Thyroid gland (tissue), 4 donors: ENCODE measurements at regions not wholly inside any gene's neighbourhood (a gene's known extent, or its start where the extent isn't known, plus 50 kb on each side); places are given as distances from the start of the nearest gene placed in this dataset. TPM values are rescaled to one million over a fixed set of nuclear protein-coding genes. Genes with fewer than 3 reads are reported as not detected.

ENCODE experiments used
- DNase-seq, 2 donors: peaks; one replicate each; pipeline ENCODE4 v3.0.0-alpha.2; 2019
- H3K27ac ChIP-seq, 3 donors: fragments of 200-600 bp; sonication (generic); 1 replicate in 2 of 3; 2 replicates in 1 of 3; pipeline ENCODE4 v1.5.1; 2016 to 2019; ENCODE audit warnings: mild to moderate bottlenecking in 1 of 3, moderate library complexity in 1 of 3
- H3K27me3 ChIP-seq: fragments of 200-600 bp; sonication (generic); one replicate; pipeline ENCODE4 v1.5.1; 2019
- H3K36me3 ChIP-seq, 2 donors: fragments of 200-600 bp; sonication (generic); one replicate each; pipeline ENCODE4 v1.5.1; 2016 to 2019
- H3K4me1 ChIP-seq, 2 donors: fragments of 200-600 bp; sonication (generic); one replicate each; pipeline ENCODE4 v1.5.1; 2017 to 2019
- H3K4me3 ChIP-seq, 3 donors: fragments of 200-600 bp; sonication (generic); replicated peaks in 1 of 3; 1 replicate in 2 of 3; 2 replicates in 1 of 3; pipeline ENCODE4 v1.5.1; 2016; ENCODE audit warnings: mild to moderate bottlenecking in 1 of 3
- H3K9me3 ChIP-seq: fragments of 200-600 bp; sonication (generic); one replicate; pipeline ENCODE4 v1.5.1; 2017
- POLR2A ChIP-seq, 2 donors: fragments of 450-650 bp; IDR thresholded peaks; one replicate each; pipeline ENCODE4 v1.6.1; 2017; ENCODE audit warnings: antibody characterized with exemption in 2 of 2, mild to moderate bottlenecking in 2 of 2, moderate library complexity in 1 of 2
- WGBS, 2 donors: methylation state at CpG; one replicate each; pipeline ENCODE4 v1.1.5; 2017; 5-methylcytosine and 5-hydroxymethylcytosine counted together
- intact Hi-C: fragments of 100-400 bp; cut with DNase I; formaldehyde crosslinking; loops from one replicate; pipeline ENCODE4 v1.15.1; 2023
- small RNA-seq: library from RNA; depleted of rRNA; stranded (forward); fragments of <200 nt; gene quantifications from one replicate; pipeline ENCODE3, GENCODE V24; 2016
- TF ChIP-seq, protein P1 (sequence below), 6 experiments: fragments of 200-600 bp in 3 of 6; fragments of 450-650 bp in 3 of 6; sonication (generic) in 3 of 6; IDR thresholded peaks; one replicate each; pipeline ENCODE4 v1.5.1; 2016 to 2019; ENCODE audit warnings: antibody characterized with exemption in 6 of 6, mild to moderate bottlenecking in 2 of 6, inconsistent platforms in 1 of 6, moderate library complexity in 1 of 6

GRCh38 chr4:11483046-11483445 lies 54.4 kb upstream of the HS3ST1 start:
- Histone ChIP-seq H3K27ac (no peak overlapping the region), H3K27me3 (no peaks in the 10 kb centered on the region), H3K4me1 (no peaks in the 10 kb centered on the region), H3K9me3 (no peaks in the 10 kb centered on the region), H3K36me3 (no peaks in the 10 kb centered on the region), H3K4me3 (no peak overlapping the region)
- intact Hi-C loops, result no loop called here
- DNase-seq, result no peak
- TF ChIP-seq, protein P1, sequence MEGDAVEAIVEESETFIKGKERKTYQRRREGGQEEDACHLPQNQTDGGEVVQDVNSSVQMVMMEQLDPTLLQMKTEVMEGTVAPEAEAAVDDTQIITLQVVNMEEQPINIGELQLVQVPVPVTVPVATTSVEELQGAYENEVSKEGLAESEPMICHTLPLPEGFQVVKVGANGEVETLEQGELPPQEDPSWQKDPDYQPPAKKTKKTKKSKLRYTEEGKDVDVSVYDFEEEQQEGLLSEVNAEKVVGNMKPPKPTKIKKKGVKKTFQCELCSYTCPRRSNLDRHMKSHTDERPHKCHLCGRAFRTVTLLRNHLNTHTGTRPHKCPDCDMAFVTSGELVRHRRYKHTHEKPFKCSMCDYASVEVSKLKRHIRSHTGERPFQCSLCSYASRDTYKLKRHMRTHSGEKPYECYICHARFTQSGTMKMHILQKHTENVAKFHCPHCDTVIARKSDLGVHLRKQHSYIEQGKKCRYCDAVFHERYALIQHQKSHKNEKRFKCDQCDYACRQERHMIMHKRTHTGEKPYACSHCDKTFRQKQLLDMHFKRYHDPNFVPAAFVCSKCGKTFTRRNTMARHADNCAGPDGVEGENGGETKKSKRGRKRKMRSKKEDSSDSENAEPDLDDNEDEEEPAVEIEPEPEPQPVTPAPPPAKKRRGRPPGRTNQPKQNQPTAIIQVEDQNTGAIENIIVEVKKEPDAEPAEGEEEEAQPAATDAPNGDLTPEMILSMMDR (IDR thresholded peaks at IDR 0.05), result no peak
- no peak for TF ChIP-seq POLR2A (IDR thresholded peaks at IDR 0.05)
- WGBS, 2 donors, result 49 to 53% methylated on average over 3 of the region's 3 CpGs

- intact Hi-C loops, result no loop called here
- Histone ChIP-seq H3K9me3 (no peaks in the 10 kb centered on the region), H3K36me3 (no peaks in the 10 kb centered on the region), H3K4me3 (no peak overlapping the region), H3K4me1 (no peaks in the 10 kb centered on the region), H3K27ac (no peak overlapping the region), H3K27me3 (no peaks in the 10 kb centered on the region)
- no peak for DNase-seq
- 71 to 72% methylated on average over 2 of the region's 2 CpGs for WGBS, 2 donors
- TF ChIP-seq, protein P1 (IDR thresholded peaks at IDR 0.05), result no peak
Measured at GRCh38 chr4:11480683-11481082, 52.0 kb upstream of the HS3ST1 start.

Small RNA genes in the stretch of these regions (small RNA-seq; reads per million reads assigned to genes)
- not detected for gene RF00026
- not detected for gene RNU6-578P
